Glutamatergic neuron (in vitro differentiated cells): ENCODE measurements at regions not wholly inside any gene's neighbourhood (a gene's known extent, or its start where the extent isn't known, plus 50 kb on each side); places are given as distances from the start of the nearest gene placed in this dataset.
"Not testable (repeated sequence)": the region's sequence is repeated elsewhere in the genome, so short reads cannot be mapped to it uniquely, and the experiment has no call there.

ENCODE experiments used
- DNase-seq: peaks from one replicate; pipeline ENCODE4 v3.0.0; 2022
- H3K27ac Mint-ChIP-seq: one replicate; pipeline ENCODE4 v1.8.0; 2020; ENCODE audit warnings: mild to moderate bottlenecking, mixed read lengths, inconsistent platforms; ENCODE audit not compliant: unreplicated experiment
- H3K27me3 Mint-ChIP-seq: one replicate; pipeline ENCODE4 v1.8.0; 2020; ENCODE audit warnings: mild to moderate bottlenecking, moderate library complexity, mixed read lengths, inconsistent platforms; ENCODE audit not compliant: unreplicated experiment
- H3K36me3 Mint-ChIP-seq: one replicate; pipeline ENCODE4 v1.8.0; 2020; ENCODE audit warnings: mild to moderate bottlenecking, mixed read lengths, inconsistent platforms; ENCODE audit not compliant: unreplicated experiment
- H3K4me1 Mint-ChIP-seq: one replicate; pipeline ENCODE4 v1.8.0; 2020; ENCODE audit warnings: mild to moderate bottlenecking, low read depth, mixed read lengths, inconsistent platforms; ENCODE audit not compliant: unreplicated experiment
- H3K4me3 Mint-ChIP-seq: one replicate; pipeline ENCODE4 v1.8.0; 2020; ENCODE audit warnings: mild to moderate bottlenecking, mixed read lengths, inconsistent platforms; ENCODE audit not compliant: unreplicated experiment
- H3K9me3 Mint-ChIP-seq: one replicate; pipeline ENCODE4 v1.8.0; 2020; ENCODE audit warnings: mild to moderate bottlenecking, moderate library complexity, mixed read lengths, inconsistent platforms; ENCODE audit not compliant: unreplicated experiment
- CTCF ChIP-seq: fragments of 200-600 bp; sonication (generic); IDR thresholded peaks from one replicate; pipeline ENCODE4 v1.5.0; 2021; ENCODE audit not compliant: partially characterized antibody, unreplicated experiment

DNA sequence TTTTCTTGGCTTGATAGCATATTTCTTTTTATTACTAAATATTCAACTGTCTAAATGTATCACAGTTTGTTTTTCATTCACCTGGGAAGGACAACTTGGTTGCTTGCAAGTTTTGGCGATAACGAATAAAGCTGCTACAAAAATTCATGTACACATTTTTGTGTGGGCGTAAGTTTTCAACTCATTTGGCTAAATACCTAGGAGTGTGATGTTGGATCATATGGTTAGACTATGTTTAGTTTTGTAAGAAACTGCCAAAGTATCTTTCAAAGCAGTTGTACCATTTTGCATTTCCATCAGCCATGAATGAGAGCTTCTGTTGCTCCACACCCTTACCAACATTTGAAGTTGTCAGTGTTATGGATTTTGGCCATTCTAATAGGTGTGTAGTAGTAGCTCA, 428.0 kb downstream of the ACTL7B start:
- DNase-seq = no peak
- Mint-ChIP-seq H3K4me3 (no peak overlapping the region), H3K36me3 (peaks cover 5% of the 10 kb centered on the region), H3K27me3 (no peaks in the 10 kb centered on the region), H3K27ac (no peak overlapping the region), H3K9me3 (no peaks in the 10 kb centered on the region), H3K4me1 (no peaks in the 10 kb centered on the region)
- no peak for TF ChIP-seq CTCF

- H3K9me3 Mint-ChIP-seq, H3K27ac Mint-ChIP-seq, H3K4me1 Mint-ChIP-seq, H3K4me3 Mint-ChIP-seq, H3K27me3 Mint-ChIP-seq, H3K36me3 Mint-ChIP-seq, DNase-seq: not testable (repeated sequence)
Measured at GRCh38 chr9:108426421-108426940, 429.3 kb downstream of the ACTL7B start.

GRCh38 chr9:108423433-108423832, 432.4 kb downstream of the ACTL7B start:
- no peaks in the 10 kb centered on the region for H3K9me3 Mint-ChIP-seq
- H3K27ac Mint-ChIP-seq = no peak overlapping the region
- no peaks in the 10 kb centered on the region for H3K27me3 Mint-ChIP-seq
- no peaks in the 10 kb centered on the region for H3K36me3 Mint-ChIP-seq
- DNase-seq = no peak
- H3K4me3 Mint-ChIP-seq = no peak overlapping the region
- TF ChIP-seq CTCF = no peak
- no peaks in the 10 kb centered on the region for H3K4me1 Mint-ChIP-seq

DNA sequence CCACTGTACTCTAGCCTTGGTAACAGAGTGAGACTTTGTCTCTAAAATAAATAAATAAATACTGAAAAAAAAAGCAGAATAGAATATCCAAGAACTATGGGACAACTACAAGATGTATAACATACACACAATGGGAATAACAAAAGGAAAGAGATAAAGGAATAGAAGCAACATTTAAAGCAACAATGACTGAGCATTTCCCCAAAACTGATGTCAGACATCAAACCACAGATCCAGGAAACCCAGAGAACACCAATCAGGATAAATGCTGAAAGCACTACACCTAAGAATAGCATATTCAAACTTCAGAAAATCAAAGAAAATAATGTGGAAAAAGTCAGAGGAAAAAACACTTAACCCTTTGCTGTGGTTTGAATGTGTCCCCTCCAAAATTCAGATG, 436.4 kb downstream of the ACTL7B start:
- H3K27me3 Mint-ChIP-seq = no peaks in the 10 kb centered on the region
- no peak overlapping the region for H3K4me3 Mint-ChIP-seq
- no peaks in the 10 kb centered on the region for H3K9me3 Mint-ChIP-seq
- no peak for TF ChIP-seq CTCF
- H3K27ac Mint-ChIP-seq = no peak overlapping the region
- H3K36me3 Mint-ChIP-seq = no peaks in the 10 kb centered on the region
- no peaks in the 10 kb centered on the region for H3K4me1 Mint-ChIP-seq
- DNase-seq = no peak

DNA sequence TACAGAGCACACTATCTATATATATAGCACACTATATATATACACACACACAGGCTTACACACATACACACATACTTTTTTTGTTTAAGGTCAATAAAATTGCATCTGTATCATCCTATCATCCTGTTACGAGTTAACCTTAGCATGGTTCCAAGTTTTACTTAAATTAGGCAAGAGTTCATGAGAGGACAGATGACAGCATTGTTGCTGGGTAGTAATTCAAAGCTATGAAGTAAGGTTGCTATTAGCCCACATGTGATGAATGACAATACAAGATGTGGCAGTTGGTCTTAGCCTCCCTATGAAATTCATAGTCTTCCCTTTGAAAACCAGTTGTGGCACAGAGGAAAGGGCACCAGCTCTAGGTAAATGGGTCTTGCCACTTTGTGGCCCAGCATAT, 438.1 kb downstream of the ACTL7B start:
- Mint-ChIP-seq H3K9me3 (no peaks in the 10 kb centered on the region), H3K27ac (no peak overlapping the region), H3K4me3 (no peak overlapping the region), H3K36me3 (no peaks in the 10 kb centered on the region), H3K4me1 (no peaks in the 10 kb centered on the region), H3K27me3 (no peaks in the 10 kb centered on the region)
- no peak for DNase-seq
- no peak for TF ChIP-seq CTCF

- Mint-ChIP-seq H3K36me3 (no peaks in the 10 kb centered on the region), H3K4me1 (no peaks in the 10 kb centered on the region), H3K9me3 (no peaks in the 10 kb centered on the region), H3K27ac (no peak overlapping the region), H3K4me3 (no peak overlapping the region), H3K27me3 (no peaks in the 10 kb centered on the region)
- TF ChIP-seq CTCF = no peak
- no peak for DNase-seq
Measured at GRCh38 chr9:108417312-108417711, 438.5 kb downstream of the ACTL7B start.
